Fibroblast of lung (primary cell): ENCODE measurements at regions not wholly inside any gene's neighbourhood (a gene's known extent, or its start where the extent isn't known, plus 50 kb on each side); places are given as distances from the start of the nearest gene placed in this dataset.

Experiments used
- DNase-seq, 2 donors: peaks; one replicate each; pipeline versions ENCODE4 v3.0.0 to v3.0.0-alpha.2; 2010; ENCODE audit warnings: low read depth in 2 of 2
- H2AFZ ChIP-seq: 2 replicates; pipeline ENCODE4 v1.5.1; 2012; ENCODE audit warnings: low read length, control low read depth, inconsistent platforms
- H3K27ac ChIP-seq: 2 replicates; pipeline ENCODE4 v1.5.1; 2011; ENCODE audit warnings: low read length, control low read depth; ENCODE audit not compliant: insufficient read depth
- H3K27me3 ChIP-seq: 2 replicates; pipeline ENCODE4 v1.5.1; 2011; ENCODE audit warnings: mild to moderate bottlenecking, low read length; ENCODE audit not compliant: control insufficient read depth, insufficient read depth
- H3K36me3 ChIP-seq: 2 replicates; pipeline ENCODE4 v1.5.1; 2011; ENCODE audit warnings: low read length; ENCODE audit not compliant: control insufficient read depth, insufficient read depth
- H3K4me1 ChIP-seq: 2 replicates; pipeline ENCODE4 v1.5.1; 2011; ENCODE audit warnings: low read length; ENCODE audit not compliant: control insufficient read depth, insufficient read depth; ENCODE audit errors: extremely low read depth
- H3K4me2 ChIP-seq: 2 replicates; pipeline ENCODE4 v1.5.1; 2011; ENCODE audit warnings: low read length, control low read depth; ENCODE audit not compliant: insufficient read depth; ENCODE audit errors: extremely low read depth
- H3K4me3 ChIP-seq, 4 experiments: fragments of 200-600 bp in 1 of 4; sonication (generic) in 1 of 4; replicated peaks in 1 of 4; 2 replicates each; pipeline ENCODE4 v1.5.1; 2011 to 2016; ENCODE audit warnings: low read length in 4 of 4, low read depth in 3 of 4, mild to moderate bottlenecking in 3 of 4, control low read depth in 2 of 4, inconsistent platforms in 1 of 4, mixed read lengths in 1 of 4; ENCODE audit not compliant: insufficient read depth in 1 of 4; ENCODE audit errors: control extremely low read depth in 1 of 4
- H3K79me2 ChIP-seq: 2 replicates; pipeline ENCODE4 v1.5.1; 2012; ENCODE audit warnings: mild to moderate bottlenecking, low read length, inconsistent platforms; ENCODE audit not compliant: control insufficient read depth, insufficient read depth
- H3K9ac ChIP-seq: 2 replicates; pipeline ENCODE4 v1.5.1; 2011; ENCODE audit warnings: mild to moderate bottlenecking, low read length, control low read depth; ENCODE audit not compliant: insufficient read depth
- H3K9me3 ChIP-seq: 2 replicates; pipeline ENCODE4 v1.5.1; 2012; ENCODE audit warnings: low read depth, low read length; ENCODE audit not compliant: control insufficient read depth, insufficient read depth
- H4K20me1 ChIP-seq: 2 replicates; pipeline ENCODE4 v1.5.1; 2011; ENCODE audit warnings: low read length; ENCODE audit not compliant: control insufficient read depth, insufficient read depth; ENCODE audit errors: extremely low read depth
- EZH2 ChIP-seq: IDR thresholded peaks from 2 replicates; pipeline ENCODE4 v1.5.1; 2012; ENCODE audit warnings: low read length, control low read depth, mild to moderate bottlenecking; ENCODE audit errors: missing control alignments
- TF ChIP-seq, protein P1 (sequence below), 2 donors: IDR thresholded peaks in 1 of 2; conservative IDR thresholded peaks in 1 of 2; 1 replicate in 1 of 2; 2 replicates in 1 of 2; pipeline ENCODE4 v1.5.1; 2011 to 2012; ENCODE audit warnings: low read length in 2 of 2, control low read depth in 1 of 2, inconsistent platforms in 1 of 2, low read depth in 1 of 2, mild to moderate bottlenecking in 1 of 2

DNA sequence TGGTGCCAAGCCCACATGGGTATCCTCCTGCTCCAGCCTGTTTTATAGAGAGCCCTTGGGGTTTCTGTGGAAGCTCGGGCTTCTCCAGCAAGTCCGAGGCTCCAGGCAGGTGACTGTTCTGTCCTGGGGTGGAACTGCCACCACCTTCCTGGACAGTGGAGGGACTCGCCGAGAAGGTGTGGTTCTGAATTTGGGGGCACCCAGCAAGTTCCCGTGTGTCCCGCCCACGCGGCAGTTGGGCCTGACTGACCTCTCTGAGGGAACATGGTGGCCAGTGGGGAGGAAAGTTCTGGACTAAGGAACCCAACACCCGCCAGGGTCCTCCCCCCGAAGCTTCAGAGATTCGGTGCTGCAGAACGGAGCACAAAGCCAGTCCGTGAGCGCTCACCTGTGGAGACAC lies 158.1 kb upstream of the C1orf174 start:
- Histone ChIP-seq H4K20me1 (no peaks in the 10 kb centered on the region), H2AFZ (no peak overlapping the region), H3K4me2 (no peak overlapping the region), H3K9ac (no peak overlapping the region), H3K4me1 (no peaks in the 10 kb centered on the region), H3K36me3 (no peaks in the 10 kb centered on the region), H3K79me2 (no peaks in the 10 kb centered on the region), H3K4me3 (no peak overlapping the region), H3K27ac (no peak overlapping the region), H3K9me3 (no peaks in the 10 kb centered on the region), H3K27me3 (no peaks in the 10 kb centered on the region)
- no peak for DNase-seq
- TF ChIP-seq EZH2 = no peak
- TF ChIP-seq, protein P1, sequence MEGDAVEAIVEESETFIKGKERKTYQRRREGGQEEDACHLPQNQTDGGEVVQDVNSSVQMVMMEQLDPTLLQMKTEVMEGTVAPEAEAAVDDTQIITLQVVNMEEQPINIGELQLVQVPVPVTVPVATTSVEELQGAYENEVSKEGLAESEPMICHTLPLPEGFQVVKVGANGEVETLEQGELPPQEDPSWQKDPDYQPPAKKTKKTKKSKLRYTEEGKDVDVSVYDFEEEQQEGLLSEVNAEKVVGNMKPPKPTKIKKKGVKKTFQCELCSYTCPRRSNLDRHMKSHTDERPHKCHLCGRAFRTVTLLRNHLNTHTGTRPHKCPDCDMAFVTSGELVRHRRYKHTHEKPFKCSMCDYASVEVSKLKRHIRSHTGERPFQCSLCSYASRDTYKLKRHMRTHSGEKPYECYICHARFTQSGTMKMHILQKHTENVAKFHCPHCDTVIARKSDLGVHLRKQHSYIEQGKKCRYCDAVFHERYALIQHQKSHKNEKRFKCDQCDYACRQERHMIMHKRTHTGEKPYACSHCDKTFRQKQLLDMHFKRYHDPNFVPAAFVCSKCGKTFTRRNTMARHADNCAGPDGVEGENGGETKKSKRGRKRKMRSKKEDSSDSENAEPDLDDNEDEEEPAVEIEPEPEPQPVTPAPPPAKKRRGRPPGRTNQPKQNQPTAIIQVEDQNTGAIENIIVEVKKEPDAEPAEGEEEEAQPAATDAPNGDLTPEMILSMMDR (conservative IDR thresholded peaks at IDR 0.05 in 1 of 2, IDR thresholded peaks at IDR 0.05 in 1 of 2; ENCODE audit: low read depth in 1 of 2, low read length in 2 of 2) = no peak

DNA sequence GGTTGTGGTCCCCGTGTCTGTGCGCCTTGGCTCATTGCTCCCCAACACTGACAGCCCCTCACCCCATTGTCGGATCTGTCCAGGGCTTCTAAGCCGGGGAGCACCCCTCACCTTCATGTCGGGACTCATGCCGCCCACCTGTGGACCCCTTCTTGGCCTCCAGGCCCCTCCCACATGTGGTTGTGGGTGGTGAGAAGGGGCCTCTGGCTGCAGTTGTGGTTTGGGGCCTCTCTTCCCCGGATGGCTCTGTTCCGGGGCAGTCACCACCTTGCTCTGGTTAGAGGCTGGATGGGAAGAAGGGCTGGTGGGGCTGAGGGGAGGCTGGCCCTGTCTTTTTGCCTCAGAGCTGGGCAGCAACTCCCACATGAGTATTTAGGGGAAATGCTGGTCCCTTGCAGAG lies 158.6 kb upstream of the C1orf174 start:
- Histone ChIP-seq H3K4me2 (no peak overlapping the region), H2AFZ (no peak overlapping the region), H3K36me3 (no peaks in the 10 kb centered on the region), H3K79me2 (no peaks in the 10 kb centered on the region), H4K20me1 (no peaks in the 10 kb centered on the region), H3K4me3 (no peak overlapping the region), H3K27me3 (no peaks in the 10 kb centered on the region), H3K9me3 (no peaks in the 10 kb centered on the region), H3K4me1 (no peaks in the 10 kb centered on the region), H3K9ac (no peak overlapping the region), H3K27ac (no peak overlapping the region)
- TF ChIP-seq, protein P1 (conservative IDR thresholded peaks at IDR 0.05 in 1 of 2, IDR thresholded peaks at IDR 0.05 in 1 of 2; ENCODE audit: low read depth in 1 of 2, low read length in 2 of 2) = no peak
- no peak for TF ChIP-seq EZH2
- no peak for DNase-seq

DNA sequence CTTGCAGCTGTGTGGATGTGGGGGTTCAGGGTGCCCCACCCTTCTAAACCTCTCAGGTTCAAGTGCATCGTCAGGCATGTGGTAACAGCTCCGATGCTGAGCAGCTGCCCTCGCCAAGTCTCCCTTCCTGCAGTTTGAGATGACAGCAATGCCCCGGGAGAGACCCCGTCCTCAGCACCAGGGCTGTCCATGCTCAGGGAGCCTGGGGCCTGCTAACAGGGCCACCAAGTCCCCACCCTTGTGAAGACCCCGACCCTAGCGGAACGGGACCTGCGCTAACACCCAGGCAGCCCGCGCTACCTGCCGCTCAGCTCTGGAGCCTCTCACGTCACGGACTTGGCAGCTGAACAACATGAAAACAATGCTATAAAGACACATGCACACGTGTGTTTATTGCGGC lies 159.2 kb upstream of the C1orf174 start:
- no peak overlapping the region for H2AFZ ChIP-seq
- no peaks in the 10 kb centered on the region for H3K36me3 ChIP-seq
- no peaks in the 10 kb centered on the region for H3K9me3 ChIP-seq
- no peaks in the 10 kb centered on the region for H3K4me1 ChIP-seq
- H3K4me2 ChIP-seq = no peak overlapping the region
- H4K20me1 ChIP-seq = no peaks in the 10 kb centered on the region
- no peaks in the 10 kb centered on the region for H3K79me2 ChIP-seq
- no peaks in the 10 kb centered on the region for H3K27me3 ChIP-seq
- TF ChIP-seq EZH2 = no peak
- TF ChIP-seq, protein P1 (conservative IDR thresholded peaks at IDR 0.05 in 1 of 2, IDR thresholded peaks at IDR 0.05 in 1 of 2; ENCODE audit: low read depth in 1 of 2, low read length in 2 of 2) = no peak
- H3K9ac ChIP-seq = no peak overlapping the region
- DNase-seq = no peak
- no peak overlapping the region for H3K27ac ChIP-seq
- no peak overlapping the region for H3K4me3 ChIP-seq
